ENCODE measurements at regions not wholly inside any gene's neighbourhood (a gene's known extent, or its start where the extent isn't known, plus 50 kb on each side); places are given as distances from the start of the nearest gene placed in this dataset.

- no peak for DNase-seq (ENCODE audit: missing footprints)
- no peak for ATAC-seq
- intact Hi-C loops (cut with DNase I), result no loop called here
Observed at GRCh38 chr12:91551242-91551641, 368.6 kb upstream of the DCN start.

- DNase-seq (ENCODE audit: missing footprints) (no peak), ATAC-seq (no peak)
- intact Hi-C loops (cut with DNase I), result no loop called here
Observed at GRCh38 chr12:91542666-91543065, 360.0 kb upstream of the DCN start.

- DNase-seq (ENCODE audit: missing footprints) (no peak), ATAC-seq (no peak)
- intact Hi-C loops (cut with DNase I), result no loop called here
Observed at GRCh38 chr12:91542067-91542466, 359.4 kb upstream of the DCN start.

- intact Hi-C loops (cut with DNase I), result no loop called here
- DNase-seq (ENCODE audit: missing footprints), result no peak
- no peak for ATAC-seq
Observed at GRCh38 chr12:91538418-91538817, 355.8 kb upstream of the DCN start.

GRCh38 chr12:91533366-91533765 is 350.7 kb upstream of the DCN start:
- intact Hi-C loops (cut with DNase I), result no loop called here
- ATAC-seq (no peak), DNase-seq (ENCODE audit: missing footprints) (no peak)

- DNase-seq (ENCODE audit: missing footprints) (no peak), ATAC-seq (no peak)
- intact Hi-C loops (cut with DNase I), result no loop called here
Observed at GRCh38 chr12:91529829-91530228, 347.2 kb upstream of the DCN start.

- intact Hi-C loops (cut with DNase I), result no loop called here
- ATAC-seq (no peak), DNase-seq (ENCODE audit: missing footprints) (no peak)
Observed at GRCh38 chr12:91523831-91524230, 341.2 kb upstream of the DCN start.

GRCh38 chr12:91516695-91517047 is 334.1 kb upstream of the DCN start:
- no peak for ATAC-seq
- no peak for DNase-seq (ENCODE audit: missing footprints)
- intact Hi-C loops (cut with DNase I), result no loop called here

GRCh38 chr12:91515944-91516694 is 333.5 kb upstream of the DCN start:
- intact Hi-C loops (cut with DNase I), result no loop called here
- DNase-seq (ENCODE audit: missing footprints), result no peak
- ATAC-seq, result no peak

- intact Hi-C loops (cut with DNase I), result no loop called here
- no peak for ATAC-seq
- DNase-seq (ENCODE audit: missing footprints), result no peak
Observed at GRCh38 chr12:91513313-91513712, 330.7 kb upstream of the DCN start.

- intact Hi-C loops (cut with DNase I), result no loop called here
- DNase-seq (ENCODE audit: missing footprints) (no peak), ATAC-seq (no peak)
Observed at GRCh38 chr12:91511795-91512420, 329.3 kb upstream of the DCN start.

GRCh38 chr12:91507754-91508153 is 325.1 kb upstream of the DCN start:
- DNase-seq (ENCODE audit: missing footprints) (no peak), ATAC-seq (no peak)
- intact Hi-C loops (cut with DNase I), result no loop called here

GRCh38 chr12:91506452-91506851 is 323.8 kb upstream of the DCN start:
- DNase-seq (ENCODE audit: missing footprints) (no peak), ATAC-seq (no peak)
- intact Hi-C loops (cut with DNase I), result no loop called here

- ATAC-seq, result no peak
Observed at GRCh38 chr12:91505006-91505405, 322.4 kb upstream of the DCN start.

GRCh38 chr12:91502208-91502607 is 319.6 kb upstream of the DCN start:
- DNase-seq (ENCODE audit: missing footprints) (no peak), ATAC-seq (no peak)
- intact Hi-C loops (cut with DNase I), result no loop called here

More at GRCh38 chr12:91505006-91505405, 322.4 kb upstream of the DCN start:
- no peak for DNase-seq (ENCODE audit: missing footprints)
- intact Hi-C loops (cut with DNase I), result no loop called here

GRCh38 chr12:91496337-91496736 is 313.7 kb upstream of the DCN start:
- intact Hi-C loops (cut with DNase I), result no loop called here
- no peak for ATAC-seq
- DNase-seq (ENCODE audit: missing footprints), result no peak

GRCh38 chr12:91493308-91493707 is 310.7 kb upstream of the DCN start:
- intact Hi-C loops (cut with DNase I), result no loop called here
- DNase-seq (ENCODE audit: missing footprints) (no peak), ATAC-seq (no peak)

GRCh38 chr12:91492648-91493047 is 310.0 kb upstream of the DCN start:
- ATAC-seq, result no peak
- DNase-seq (ENCODE audit: missing footprints), result no peak
- intact Hi-C loops (cut with DNase I), result no loop called here

GRCh38 chr12:91490667-91491311 is 308.2 kb upstream of the DCN start:
- intact Hi-C loops (cut with DNase I), result no loop called here
- ATAC-seq (no peak), DNase-seq (ENCODE audit: missing footprints) (no peak)

GRCh38 chr12:91483471-91483985 is 300.9 kb upstream of the DCN start:
- ATAC-seq (no peak), DNase-seq (ENCODE audit: missing footprints) (no peak)
- intact Hi-C loops (cut with DNase I), result no loop called here
